GM19397 (cell line): ENCODE measurements at regions not wholly inside any gene's neighbourhood (a gene's known extent, or its start where the extent isn't known, plus 50 kb on each side); places are given as distances from the start of the nearest gene placed in this dataset.

Experiments
- ATAC-seq: cut with Tn5 transposase; IDR thresholded peaks from one replicate; pipeline ENCODE4 v1.9.1; 2021; ENCODE audit warnings: mild to moderate bottlenecking, moderate library complexity; ENCODE audit not compliant: unreplicated experiment

DNA sequence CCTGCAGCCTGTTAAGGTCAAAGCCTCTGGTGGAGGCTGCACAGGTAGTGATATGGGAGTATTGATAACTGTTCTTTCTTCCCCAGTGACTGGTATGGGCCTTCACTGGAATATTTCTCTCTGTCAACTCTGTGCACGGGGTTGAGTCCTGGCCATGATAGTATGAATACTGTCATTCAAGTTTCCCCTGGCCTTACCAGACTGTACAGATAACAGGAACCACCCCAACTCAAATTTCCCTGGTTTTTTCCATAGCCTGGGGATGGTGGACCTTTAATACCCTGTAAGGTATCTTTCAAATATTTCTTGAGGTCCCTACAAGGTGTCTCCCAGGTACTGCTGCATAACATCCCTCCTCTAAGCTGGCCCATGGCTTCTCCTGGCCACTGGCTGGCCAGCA is 51.4 kb upstream of the TNFAIP3 start:
- no peak for ATAC-seq

DNA sequence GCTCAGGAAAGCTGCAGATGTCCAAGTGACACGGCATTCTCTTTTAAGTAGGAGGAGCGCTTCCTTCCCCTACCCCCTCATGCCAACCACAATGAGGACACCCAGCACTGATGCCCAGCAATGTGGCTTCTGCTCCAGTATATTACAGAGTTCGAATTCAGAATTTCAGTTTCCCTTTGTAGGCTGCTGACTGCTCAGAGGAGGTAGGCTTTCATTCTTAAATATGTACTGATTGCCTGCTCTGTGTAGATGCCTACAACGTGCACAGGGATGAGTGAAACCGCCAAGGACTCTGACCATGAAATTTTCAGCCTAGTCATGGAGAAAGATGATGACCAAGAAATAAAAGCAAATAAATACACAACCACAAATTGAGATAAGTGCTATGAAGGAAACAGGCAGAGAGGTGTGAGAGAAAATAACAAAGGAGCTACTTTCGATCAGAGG is 50.9 kb upstream of the TNFAIP3 start:
- no peak for ATAC-seq

GRCh38 chr6:137816688-137817618 is 50.1 kb upstream of the TNFAIP3 start:
- ATAC-seq = no peak
